GM23338 (cell line): ENCODE measurements at regions not wholly inside any gene's neighbourhood (a gene's known extent, or its start where the extent isn't known, plus 50 kb on each side); places are given as distances from the start of the nearest gene placed in this dataset.

Source experiments
- ATAC-seq: fragments of 200-7000 bp; cut with Tn5 transposase; 3 replicates; pipeline ENCODE4 v1.9.1; 2020
- DNase-seq: peaks from one replicate; pipeline ENCODE4 v3.0.0-alpha.2; 2015; ENCODE audit warnings: low spot score
- H2AFZ ChIP-seq: fragments of 200-600 bp; sonication (generic); 2 replicates; pipeline ENCODE4 v1.8.0; 2016; ENCODE audit warnings: antibody characterized with exemption, mild to moderate bottlenecking, moderate library complexity
- H3F3A ChIP-seq: fragments of 200-600 bp; sonication (generic); replicated peaks from 2 replicates; pipeline ENCODE4 v1.8.0; 2017; ENCODE audit warnings: antibody characterized with exemption, mixed run types, low read depth
- H3K27ac ChIP-seq: fragments of 200-600 bp; sonication (generic); 2 replicates; pipeline ENCODE4 v1.6.1; 2016; ENCODE audit warnings: low read depth
- H3K27me3 ChIP-seq: fragments of 200-600 bp; sonication (generic); 2 replicates; pipeline ENCODE4 v1.8.0; 2016; ENCODE audit warnings: mild to moderate bottlenecking, mixed run types, moderate library complexity; ENCODE audit not compliant: insufficient read depth
- H3K36me3 ChIP-seq: fragments of 200-600 bp; sonication (generic); 2 replicates; pipeline ENCODE4 v1.8.0; 2016; ENCODE audit warnings: mild to moderate bottlenecking; ENCODE audit not compliant: insufficient read depth
- H3K4me1 ChIP-seq: fragments of 200-600 bp; sonication (generic); 2 replicates; pipeline ENCODE4 v1.8.0; 2016; ENCODE audit warnings: mild to moderate bottlenecking, moderate library complexity; ENCODE audit not compliant: insufficient read depth
- H3K4me2 ChIP-seq: fragments of 200-600 bp; sonication (generic); 2 replicates; pipeline ENCODE4 v1.7.1; 2017; ENCODE audit warnings: mixed run types
- H3K4me3 ChIP-seq: fragments of 200-600 bp; sonication (generic); 2 replicates; pipeline ENCODE4 v1.6.1; 2016; ENCODE audit warnings: mixed run types
- H3K79me2 ChIP-seq: fragments of 200-600 bp; sonication (generic); replicated peaks from 2 replicates; pipeline ENCODE4 v1.8.0; 2017; ENCODE audit warnings: mild to moderate bottlenecking; ENCODE audit not compliant: insufficient read depth
- H3K9me2 ChIP-seq: fragments of 200-600 bp; sonication (generic); 2 replicates; pipeline ENCODE4 v1.8.0; 2017; ENCODE audit not compliant: insufficient read depth
- H4K20me1 ChIP-seq: fragments of 200-600 bp; sonication (generic); replicated peaks from 2 replicates; pipeline ENCODE4 v1.8.0; 2017; ENCODE audit warnings: mild to moderate bottlenecking; ENCODE audit not compliant: insufficient read depth
- H3K27ac Mint-ChIP-seq: 2 replicates; pipeline ENCODE4 v1.8.0; 2020; ENCODE audit warnings: inconsistent platforms, mild to moderate bottlenecking, moderate library complexity, mixed read lengths
- H3K27me3 Mint-ChIP-seq: 3 replicates; pipeline ENCODE4 v1.8.0; 2022; ENCODE audit warnings: low read depth, mild to moderate bottlenecking, moderate library complexity, mixed read lengths, inconsistent platforms; ENCODE audit not compliant: insufficient read depth, poor library complexity
- H3K36me3 Mint-ChIP-seq: 3 replicates; pipeline ENCODE4 v1.8.0; 2021; ENCODE audit warnings: low read depth, mild to moderate bottlenecking, inconsistent platforms, moderate library complexity, mixed read lengths
- H3K4me1 Mint-ChIP-seq: 3 replicates; pipeline ENCODE4 v1.8.0; 2020; ENCODE audit warnings: mild to moderate bottlenecking, inconsistent platforms, mixed read lengths
- H3K4me3 Mint-ChIP-seq: 3 replicates; pipeline ENCODE4 v1.8.0; 2021; ENCODE audit warnings: moderate library complexity, mild to moderate bottlenecking, inconsistent platforms, mixed read lengths
- H3K9me3 Mint-ChIP-seq: 3 replicates; pipeline ENCODE4 v1.8.0; 2020; ENCODE audit warnings: moderate library complexity, mild to moderate bottlenecking, inconsistent platforms, mixed read lengths
- CREB1 ChIP-seq: fragments of 250-450 bp; sonication (Bioruptor Pico); IDR thresholded peaks from 2 replicates; pipeline ENCODE4 v1.5.0; 2020; ENCODE audit warnings: low read depth, mild to moderate bottlenecking, moderate library complexity
- CTCF ChIP-seq, 2 experiments: fragments of 200-600 bp in 1 of 2; sonication (generic) in 1 of 2; conservative IDR thresholded peaks; 2 replicates each; pipeline versions ENCODE4 v1.5.1 to v1.6.1; 2016 to 2017; ENCODE audit warnings: antibody characterized with exemption in 2 of 2, low read depth in 2 of 2, mild to moderate bottlenecking in 2 of 2, moderate library complexity in 1 of 2
- ETS1 ChIP-seq: IDR thresholded peaks from 2 replicates; pipeline ENCODE4 v1.6.1; 2016; ENCODE audit warnings: antibody characterized with exemption
- EZH2 ChIP-seq: fragments of 200-600 bp; sonication (generic); IDR thresholded peaks from one replicate; pipeline ENCODE4 v1.8.0; 2017; ENCODE audit warnings: antibody characterized with exemption, mild to moderate bottlenecking, low read depth; ENCODE audit not compliant: unreplicated experiment
- EZH2phosphoT487 ChIP-seq: fragments of 200-600 bp; sonication (generic); IDR thresholded peaks from one replicate; pipeline ENCODE4 v1.8.1; 2018; ENCODE audit warnings: antibody characterized with exemption; ENCODE audit not compliant: unreplicated experiment
- JUNB ChIP-seq: IDR thresholded peaks from one replicate; pipeline ENCODE4 v1.6.1; 2016; ENCODE audit warnings: antibody characterized with exemption; ENCODE audit not compliant: unreplicated experiment
- NANOG ChIP-seq: IDR thresholded peaks from 2 replicates; pipeline ENCODE4 v1.6.1; 2016; ENCODE audit warnings: antibody characterized with exemption, borderline replicate concordance
- POLR2AphosphoS5 ChIP-seq: IDR thresholded peaks from 2 replicates; pipeline ENCODE4 v1.6.1; 2016; ENCODE audit warnings: antibody characterized with exemption, low read depth
- REST ChIP-seq: IDR thresholded peaks from one replicate; pipeline ENCODE4 v1.6.1; 2018; ENCODE audit warnings: antibody characterized with exemption; ENCODE audit not compliant: unreplicated experiment
- STAT1 ChIP-seq: IDR thresholded peaks from one replicate; pipeline ENCODE4 v1.6.1; 2016; ENCODE audit warnings: antibody characterized with exemption; ENCODE audit not compliant: unreplicated experiment
- ZNF114 ChIP-seq: fragments of 250-450 bp; sonication (Bioruptor Pico); IDR thresholded peaks from 2 replicates; pipeline ENCODE4 v1.5.0; 2020; ENCODE audit warnings: mild to moderate bottlenecking, moderate library complexity
- ZNF331 ChIP-seq: fragments of 250-450 bp; sonication (Bioruptor Pico); IDR thresholded peaks from 2 replicates; pipeline ENCODE4 v1.5.0; 2020; ENCODE audit warnings: low read depth, mild to moderate bottlenecking, moderate library complexity
- TF ChIP-seq, protein P1 (sequence below): fragments of 250-450 bp; sonication (Bioruptor Pico); IDR thresholded peaks from 2 replicates; pipeline ENCODE4 v1.5.0; 2020; ENCODE audit warnings: mild to moderate bottlenecking, moderate library complexity

DNA sequence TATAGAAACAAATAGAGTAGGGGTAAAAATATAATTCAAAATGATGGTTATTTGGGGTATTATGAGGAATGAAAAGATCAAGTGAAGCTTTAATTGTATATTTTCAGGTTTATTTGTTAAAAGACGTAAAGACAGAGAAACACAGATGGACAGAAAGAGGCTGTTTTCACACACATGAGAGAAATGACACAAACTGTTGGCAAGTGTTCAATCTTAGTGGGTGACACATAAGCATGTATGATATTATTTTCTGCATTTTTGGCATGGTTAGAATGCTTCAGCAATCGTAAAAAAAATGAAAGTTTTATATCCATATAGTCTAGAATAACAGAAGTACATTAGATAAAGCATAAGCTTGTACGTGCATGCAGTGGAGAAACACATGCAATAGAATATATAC, 464.4 kb upstream of the AKR1E2 start:
- Histone ChIP-seq H3F3A (no peaks in the 10 kb centered on the region), H3K36me3 (no peaks in the 10 kb centered on the region), H3K4me2 (no peak overlapping the region), H4K20me1 (no peaks in the 10 kb centered on the region), H3K27me3 (no peaks in the 10 kb centered on the region), H2AFZ (no peak overlapping the region), H3K79me2 (no peaks in the 10 kb centered on the region), H3K27ac (no peak overlapping the region), H3K4me1 (no peaks in the 10 kb centered on the region), H3K4me3 (no peak overlapping the region), H3K9me2 (peaks cover 4% of the 10 kb centered on the region; the same call in 1 of the 2 replicates)
- peaks cover 3% of the 10 kb centered on the region for H3K27me3 Mint-ChIP-seq
- H3K4me3 Mint-ChIP-seq = no peak overlapping the region
- H3K36me3 Mint-ChIP-seq = no peaks in the 10 kb centered on the region
- ATAC-seq (no peak), DNase-seq (no peak)
- TF ChIP-seq ETS1 (no peak), ZNF331 (CRISPR knock-in tag) (no peak), EZH2 (no peak), EZH2phosphoT487 (no peak), CTCF (conservative IDR thresholded peaks at IDR 0.05; ENCODE audit: low read depth in 2 of 2) (no peak), NANOG (no peak), ZNF114 (no peak), POLR2AphosphoS5 (no peak), STAT1 (no peak), REST (no peak), JUNB (no peak), CREB1 (no peak)
- TF ChIP-seq, protein P1, sequence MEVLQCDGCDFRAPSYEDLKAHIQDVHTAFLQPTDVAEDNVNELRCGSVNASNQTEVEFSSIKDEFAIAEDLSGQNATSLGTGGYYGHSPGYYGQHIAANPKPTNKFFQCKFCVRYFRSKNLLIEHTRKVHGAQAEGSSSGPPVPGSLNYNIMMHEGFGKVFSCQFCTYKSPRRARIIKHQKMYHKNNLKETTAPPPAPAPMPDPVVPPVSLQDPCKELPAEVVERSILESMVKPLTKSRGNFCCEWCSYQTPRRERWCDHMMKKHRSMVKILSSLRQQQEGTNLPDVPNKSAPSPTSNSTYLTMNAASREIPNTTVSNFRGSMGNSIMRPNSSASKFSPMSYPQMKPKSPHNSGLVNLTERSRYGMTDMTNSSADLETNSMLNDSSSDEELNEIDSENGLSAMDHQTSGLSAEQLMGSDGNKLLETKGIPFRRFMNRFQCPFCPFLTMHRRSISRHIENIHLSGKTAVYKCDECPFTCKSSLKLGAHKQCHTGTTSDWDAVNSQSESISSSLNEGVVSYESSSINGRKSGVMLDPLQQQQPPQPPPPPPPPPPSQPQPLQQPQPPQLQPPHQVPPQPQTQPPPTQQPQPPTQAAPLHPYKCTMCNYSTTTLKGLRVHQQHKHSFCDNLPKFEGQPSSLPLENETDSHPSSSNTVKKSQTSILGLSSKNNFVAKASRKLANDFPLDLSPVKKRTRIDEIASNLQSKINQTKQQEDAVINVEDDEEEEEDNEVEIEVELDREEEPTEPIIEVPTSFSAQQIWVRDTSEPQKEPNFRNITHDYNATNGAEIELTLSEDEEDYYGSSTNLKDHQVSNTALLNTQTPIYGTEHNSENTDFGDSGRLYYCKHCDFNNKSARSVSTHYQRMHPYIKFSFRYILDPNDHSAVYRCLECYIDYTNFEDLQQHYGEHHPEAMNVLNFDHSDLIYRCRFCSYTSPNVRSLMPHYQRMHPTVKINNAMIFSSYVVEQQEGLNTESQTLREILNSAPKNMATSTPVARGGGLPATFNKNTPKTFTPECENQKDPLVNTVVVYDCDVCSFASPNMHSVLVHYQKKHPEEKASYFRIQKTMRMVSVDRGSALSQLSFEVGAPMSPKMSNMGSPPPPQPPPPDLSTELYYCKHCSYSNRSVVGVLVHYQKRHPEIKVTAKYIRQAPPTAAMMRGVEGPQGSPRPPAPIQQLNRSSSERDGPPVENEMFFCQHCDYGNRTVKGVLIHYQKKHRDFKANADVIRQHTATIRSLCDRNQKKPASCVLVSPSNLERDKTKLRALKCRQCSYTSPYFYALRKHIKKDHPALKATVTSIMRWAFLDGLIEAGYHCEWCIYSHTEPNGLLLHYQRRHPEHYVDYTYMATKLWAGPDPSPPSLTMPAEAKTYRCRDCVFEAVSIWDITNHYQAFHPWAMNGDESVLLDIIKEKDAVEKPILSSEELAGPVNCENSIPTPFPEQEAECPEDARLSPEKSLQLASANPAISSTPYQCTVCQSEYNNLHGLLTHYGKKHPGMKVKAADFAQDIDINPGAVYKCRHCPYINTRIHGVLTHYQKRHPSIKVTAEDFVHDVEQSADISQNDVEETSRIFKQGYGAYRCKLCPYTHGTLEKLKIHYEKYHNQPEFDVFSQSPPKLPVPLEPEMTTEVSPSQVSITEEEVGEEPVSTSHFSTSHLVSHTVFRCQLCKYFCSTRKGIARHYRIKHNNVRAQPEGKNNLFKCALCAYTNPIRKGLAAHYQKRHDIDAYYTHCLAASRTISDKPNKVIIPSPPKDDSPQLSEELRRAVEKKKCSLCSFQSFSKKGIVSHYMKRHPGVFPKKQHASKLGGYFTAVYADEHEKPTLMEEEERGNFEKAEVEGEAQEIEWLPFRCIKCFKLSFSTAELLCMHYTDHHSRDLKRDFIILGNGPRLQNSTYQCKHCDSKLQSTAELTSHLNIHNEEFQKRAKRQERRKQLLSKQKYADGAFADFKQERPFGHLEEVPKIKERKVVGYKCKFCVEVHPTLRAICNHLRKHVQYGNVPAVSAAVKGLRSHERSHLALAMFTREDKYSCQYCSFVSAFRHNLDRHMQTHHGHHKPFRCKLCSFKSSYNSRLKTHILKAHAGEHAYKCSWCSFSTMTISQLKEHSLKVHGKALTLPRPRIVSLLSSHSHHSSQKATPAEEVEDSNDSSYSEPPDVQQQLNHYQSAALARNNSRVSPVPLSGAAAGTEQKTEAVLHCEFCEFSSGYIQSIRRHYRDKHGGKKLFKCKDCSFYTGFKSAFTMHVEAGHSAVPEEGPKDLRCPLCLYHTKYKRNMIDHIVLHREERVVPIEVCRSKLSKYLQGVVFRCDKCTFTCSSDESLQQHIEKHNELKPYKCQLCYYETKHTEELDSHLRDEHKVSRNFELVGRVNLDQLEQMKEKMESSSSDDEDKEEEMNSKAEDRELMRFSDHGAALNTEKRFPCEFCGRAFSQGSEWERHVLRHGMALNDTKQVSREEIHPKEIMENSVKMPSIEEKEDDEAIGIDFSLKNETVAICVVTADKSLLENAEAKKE (CRISPR knock-in tag) = no peak
- no peak overlapping the region for H3K27ac Mint-ChIP-seq
- H3K4me1 Mint-ChIP-seq = peaks cover 5% of the 10 kb centered on the region; the same call in 2 of the 3 replicates
- H3K9me3 Mint-ChIP-seq = no peaks in the 10 kb centered on the region
